NCI-H69 (cell line): ENCODE measurements at regions not wholly inside any gene's neighbourhood (a gene's known extent, or its start where the extent isn't known, plus 50 kb on each side); places are given as distances from the start of the nearest gene placed in this dataset.
A peak's percentile ranks its signal among the peaks of the same experiment; 100 is the strongest.

ENCODE experiments used
- DNase-seq: peaks from one replicate; lab custom pipeline; 2025; lab: John Stamatoyannopoulos, UW

DNA sequence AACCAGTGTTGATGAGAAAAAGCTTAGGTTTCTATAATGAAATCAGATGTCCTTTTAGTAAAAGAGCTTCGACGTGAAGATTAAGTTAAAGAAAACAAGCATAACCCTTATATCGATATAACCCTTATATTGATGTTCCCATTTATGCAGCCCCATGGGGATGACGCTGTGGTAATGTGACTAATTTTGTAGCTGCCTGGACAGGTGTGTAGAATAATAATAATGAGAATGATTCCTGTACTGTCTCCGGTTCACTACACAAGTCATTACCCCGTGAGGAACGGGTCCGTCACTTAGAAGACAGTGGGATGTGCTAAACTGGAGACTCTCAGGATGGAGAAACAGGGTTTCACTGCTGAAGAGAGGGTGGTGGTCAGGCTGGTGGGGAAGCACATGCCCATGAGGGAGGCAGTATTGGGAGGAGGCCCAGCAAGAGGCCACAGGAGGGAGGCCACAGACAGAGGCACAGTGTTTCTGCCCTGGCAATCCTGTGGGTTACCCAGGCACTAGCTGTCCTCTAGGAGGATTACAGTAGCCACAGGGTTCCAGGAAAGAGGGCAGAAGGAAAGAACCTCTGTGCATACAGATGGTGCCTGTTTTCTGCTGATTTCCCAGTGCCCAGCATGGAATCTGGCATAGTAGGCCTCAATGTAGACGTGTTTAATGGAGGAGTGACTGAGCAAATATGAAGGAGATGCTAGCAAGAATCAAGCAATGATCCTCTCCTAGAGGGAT is 191.1 kb upstream of the TSC22D2 start:
- peak; percentile 83 for DNase-seq

DNA sequence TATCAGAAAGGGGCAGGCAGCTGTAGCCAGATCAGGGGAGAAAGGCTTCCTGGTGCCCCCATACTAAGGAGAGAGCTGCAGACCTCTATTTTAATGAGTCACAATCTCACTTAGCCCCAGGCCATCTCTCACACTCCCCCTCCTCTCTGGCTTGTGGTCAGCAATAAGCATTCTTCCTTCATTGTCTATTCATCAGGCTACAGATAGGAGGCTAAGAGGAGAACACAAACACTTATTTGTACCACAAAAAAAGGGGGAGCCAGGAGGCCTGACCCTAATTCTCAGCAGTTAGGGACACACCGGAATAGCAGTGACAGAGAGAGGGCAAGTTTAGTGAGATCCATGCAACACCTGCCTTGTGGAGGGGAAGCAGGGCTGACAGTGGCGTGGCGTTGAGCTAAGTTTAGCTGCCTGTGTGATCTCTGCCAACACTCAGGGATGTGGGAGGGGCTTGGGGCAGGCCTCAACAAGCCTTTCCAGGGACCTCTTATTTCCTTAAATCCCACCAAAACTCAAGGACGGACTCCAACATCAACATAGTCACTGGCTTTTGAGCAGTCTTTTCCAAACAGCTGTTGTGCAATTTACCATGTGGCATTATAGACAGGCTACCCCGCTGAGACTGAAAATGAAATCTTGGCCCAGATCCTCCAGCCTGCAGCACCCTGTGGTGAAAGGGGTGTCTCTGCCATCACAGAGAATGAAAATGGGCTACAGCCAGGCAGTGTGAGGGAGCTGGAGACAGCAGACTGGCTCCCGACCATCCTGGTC is 191.9 kb upstream of the TSC22D2 start:
- peak; percentile 97 for DNase-seq

DNA sequence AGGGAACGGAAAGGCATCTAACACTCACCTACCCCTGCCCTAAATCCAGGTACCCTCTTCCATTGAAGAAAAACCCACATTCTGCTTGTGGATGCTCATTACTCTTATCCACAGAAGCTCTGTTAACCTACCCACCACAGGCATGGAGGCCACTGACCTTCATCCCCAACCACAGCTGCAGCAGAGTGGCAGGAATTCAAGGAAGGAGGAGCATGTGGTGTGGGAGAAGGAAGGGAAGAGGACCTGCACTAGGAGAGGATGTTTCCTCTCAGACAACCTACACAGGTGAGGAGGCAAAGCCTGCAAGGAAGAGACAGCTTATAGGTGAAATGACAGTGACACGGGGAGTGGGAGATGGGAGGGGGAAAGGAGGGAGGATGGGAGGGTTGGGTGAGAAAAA is 192.5 kb upstream of the TSC22D2 start:
- DNase-seq = no peak

DNA sequence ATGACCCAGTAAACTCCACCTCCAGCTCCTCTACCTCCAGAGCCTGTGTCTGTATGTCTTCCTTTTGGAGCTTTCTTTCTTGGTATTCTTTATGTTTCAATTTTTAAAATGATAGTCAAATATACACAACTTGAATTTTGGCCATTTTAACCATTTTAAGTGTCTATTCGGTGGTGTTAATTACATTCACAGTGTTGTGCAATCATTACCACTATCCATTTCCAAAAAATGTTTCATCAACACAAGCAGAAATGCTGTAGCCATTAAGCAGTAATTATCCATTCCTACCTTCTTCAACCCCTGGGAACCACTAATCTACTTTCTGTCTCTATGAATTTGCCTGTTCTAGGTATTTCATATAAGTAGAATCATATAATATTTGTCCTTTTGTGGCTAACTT is 194.5 kb upstream of the TSC22D2 start:
- no peak for DNase-seq

DNA sequence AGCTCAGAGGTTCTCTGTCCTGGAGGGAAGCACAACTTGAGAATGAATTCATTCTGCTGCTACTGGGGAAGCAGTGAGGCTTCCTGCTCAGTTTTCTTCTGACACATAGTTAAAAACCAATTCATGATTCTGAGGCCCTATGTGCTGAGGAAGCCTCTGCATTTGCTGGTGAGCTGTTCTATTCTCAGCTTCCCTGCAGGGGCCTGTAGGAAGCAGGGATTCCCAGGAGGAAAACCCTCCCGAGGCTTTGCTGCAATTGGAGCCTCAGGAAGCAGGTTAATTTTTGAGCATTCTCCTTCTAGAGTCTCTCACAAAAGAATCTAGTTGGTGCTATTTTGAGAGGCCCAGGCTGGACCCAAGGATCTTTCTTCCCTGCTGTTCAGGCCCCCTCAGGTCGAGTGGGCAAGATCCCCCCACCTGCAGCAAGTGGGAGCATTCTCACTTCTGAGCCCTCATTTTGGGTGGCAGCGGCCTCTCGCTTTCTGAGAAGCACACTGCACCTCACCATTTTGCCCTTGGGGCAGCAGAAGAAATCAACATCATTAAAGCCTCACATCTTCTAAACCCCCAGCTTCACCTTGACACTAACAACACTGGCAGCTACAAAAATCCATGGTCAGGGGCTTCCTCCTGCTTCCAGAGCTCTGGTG is 197.5 kb upstream of the TSC22D2 start:
- DNase-seq = peak; percentile 46

DNA sequence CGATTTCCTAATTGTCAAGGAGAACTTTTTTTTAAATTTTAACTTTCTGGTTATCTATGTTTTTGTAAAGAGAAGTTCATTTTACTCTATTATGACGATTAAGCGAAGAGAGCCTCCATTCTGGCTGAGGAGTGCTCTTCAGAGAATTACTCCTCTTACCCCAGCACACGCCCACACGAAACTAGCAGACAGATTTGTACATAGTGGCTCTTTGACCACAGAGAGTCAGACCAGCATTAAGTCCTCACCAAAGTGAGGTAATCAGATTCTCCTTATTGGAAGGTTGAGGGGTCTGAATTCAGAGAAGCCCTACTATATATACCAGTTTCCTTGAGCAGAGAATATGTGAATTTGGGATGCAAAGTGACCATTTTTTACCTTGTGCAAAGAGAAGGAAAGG is 204.8 kb upstream of the TSC22D2 start:
- DNase-seq = no peak

DNA sequence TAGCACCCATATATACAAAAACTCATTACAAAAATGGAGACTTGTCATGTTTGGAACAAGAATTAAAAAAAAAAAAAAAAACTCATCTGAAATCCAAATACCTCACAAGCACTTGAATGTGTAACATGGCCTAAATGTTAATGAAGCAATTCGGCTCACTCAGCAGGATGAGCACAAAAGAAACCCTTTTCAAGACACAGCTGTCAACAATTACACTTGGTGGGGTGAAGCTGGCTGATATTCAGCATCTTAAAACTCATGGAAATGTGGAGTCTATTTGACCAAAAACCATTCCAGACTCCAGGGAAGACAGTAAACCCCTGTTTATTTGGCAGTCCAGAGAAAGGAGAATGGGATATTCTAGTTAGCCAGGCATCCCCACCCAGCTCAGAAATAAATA is 205.4 kb upstream of the TSC22D2 start:
- peak; percentile 54 for DNase-seq

DNA sequence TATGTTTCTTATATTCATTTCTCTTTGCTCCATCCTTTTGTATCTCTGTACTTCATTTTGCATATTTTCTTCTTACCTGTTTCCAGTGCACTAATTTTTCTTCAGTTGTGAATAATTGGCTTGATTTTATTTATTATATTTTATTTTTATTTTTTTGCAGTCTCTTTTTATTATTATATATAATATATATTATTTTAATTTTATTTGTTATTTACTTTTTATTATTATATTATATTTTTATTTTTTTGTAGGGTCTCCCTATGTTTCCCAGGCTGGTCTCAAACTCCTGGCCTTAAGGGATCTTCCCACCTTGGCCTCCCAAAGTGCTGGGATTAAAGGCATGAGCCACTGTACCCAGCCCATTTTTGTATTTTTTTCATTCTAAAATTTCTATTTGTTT is 213.1 kb upstream of the TSC22D2 start:
- no peak for DNase-seq

DNA sequence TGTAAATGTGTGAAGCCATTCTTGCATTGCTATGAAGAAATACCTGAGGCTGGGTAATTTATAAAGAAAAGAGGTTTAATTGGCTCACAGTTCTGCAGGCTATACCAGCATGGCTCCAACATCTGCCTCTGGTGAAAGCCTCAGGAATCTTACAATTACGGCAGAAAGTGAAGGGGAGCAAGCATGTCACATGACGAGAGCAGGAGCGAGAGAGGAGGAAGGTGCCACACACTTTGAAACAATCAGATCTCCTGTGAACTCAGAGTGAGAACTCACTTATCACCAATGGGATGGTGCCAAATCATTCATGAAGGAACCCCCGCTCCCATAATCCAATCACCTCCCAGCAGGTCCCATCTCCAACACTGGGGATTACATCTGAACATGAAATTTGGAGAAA is 213.6 kb upstream of the TSC22D2 start:
- no peak for DNase-seq

DNA sequence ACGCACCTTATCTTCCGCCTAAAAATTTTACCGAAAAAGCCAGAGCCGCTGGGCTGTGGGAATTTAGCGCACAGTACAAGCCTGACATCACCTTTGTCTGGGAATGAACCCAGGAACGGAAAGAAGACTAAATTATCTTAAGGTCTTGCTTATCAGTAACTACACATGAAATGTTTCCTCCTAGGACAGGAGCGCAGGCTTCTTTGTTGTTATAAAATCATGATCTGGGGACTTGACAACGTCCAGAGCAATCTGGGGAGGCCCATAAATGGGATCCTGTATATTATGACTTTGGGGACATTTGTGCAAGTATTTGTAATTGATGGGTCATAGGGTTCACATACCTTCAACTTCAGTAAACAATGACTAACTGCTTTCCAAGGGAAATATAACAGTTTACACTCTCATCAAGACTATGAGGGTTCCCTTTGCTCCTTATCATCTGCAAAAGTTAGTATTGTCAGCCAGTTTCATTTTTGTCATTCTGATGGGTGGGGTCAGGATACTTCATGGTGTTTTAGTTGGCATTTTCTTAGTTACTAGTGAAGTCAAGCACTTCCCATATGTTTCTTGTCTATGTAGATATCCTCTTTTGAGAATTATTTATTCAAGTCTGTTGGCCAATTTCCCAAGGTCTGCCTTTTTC is 213.9 kb upstream of the PFN2 start:
- peak; percentile 36 for DNase-seq

DNA sequence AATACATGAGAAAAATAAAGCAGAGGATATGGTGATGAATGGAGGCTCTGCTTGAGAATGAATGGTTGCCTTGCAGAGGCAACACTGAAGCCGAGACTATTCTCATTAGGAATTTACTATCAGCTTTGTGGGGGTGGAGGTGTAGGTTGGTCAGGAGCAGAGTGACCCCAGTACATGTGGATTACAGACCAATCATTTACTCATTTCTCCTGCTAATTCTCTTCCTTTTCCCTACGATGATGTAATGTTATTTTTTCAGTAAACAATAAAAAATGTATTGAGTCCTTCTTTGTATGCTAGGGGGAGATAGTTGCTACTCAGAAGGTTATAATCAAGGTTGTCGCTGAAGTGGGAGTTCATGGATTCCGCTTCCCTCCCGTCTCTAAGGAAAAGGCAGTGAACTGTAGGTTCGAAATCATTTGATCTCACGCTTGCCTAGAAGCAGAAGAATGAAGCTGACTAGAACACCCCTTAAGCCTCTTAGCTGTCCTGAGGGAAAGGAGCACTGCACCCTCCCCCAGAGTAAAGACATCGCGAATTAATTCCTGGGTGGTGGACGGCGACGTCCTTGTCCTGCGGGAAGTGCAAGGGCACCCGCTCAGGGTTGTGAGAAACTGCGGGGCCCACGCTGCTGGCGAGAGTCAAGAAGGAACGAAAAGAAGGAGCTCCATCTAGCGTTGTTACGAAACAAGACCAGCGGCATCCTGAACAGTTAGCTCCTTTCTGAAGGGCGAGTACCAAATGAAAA is 213.2 kb upstream of the PFN2 start:
- peak; percentile 91 for DNase-seq

DNA sequence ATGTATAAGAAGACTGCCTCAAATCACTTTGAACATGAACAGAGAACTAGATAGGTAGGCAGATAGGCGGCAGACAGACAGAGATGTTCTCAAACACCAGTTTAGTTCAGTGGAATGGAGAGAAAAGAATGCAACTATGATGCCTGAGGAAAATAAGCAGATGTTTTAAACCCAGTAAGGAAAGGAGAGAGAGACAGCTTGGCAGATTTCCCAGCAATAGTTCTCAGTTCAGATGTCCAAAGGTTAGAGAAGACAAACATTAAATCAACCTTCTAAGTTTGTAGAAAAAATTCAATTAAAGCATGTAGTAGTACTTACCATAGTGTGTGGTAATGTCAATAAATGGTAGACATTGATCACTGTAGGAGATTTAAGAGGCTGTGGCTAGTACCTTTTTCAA is 209.6 kb upstream of the PFN2 start:
- peak; percentile 76 for DNase-seq

DNA sequence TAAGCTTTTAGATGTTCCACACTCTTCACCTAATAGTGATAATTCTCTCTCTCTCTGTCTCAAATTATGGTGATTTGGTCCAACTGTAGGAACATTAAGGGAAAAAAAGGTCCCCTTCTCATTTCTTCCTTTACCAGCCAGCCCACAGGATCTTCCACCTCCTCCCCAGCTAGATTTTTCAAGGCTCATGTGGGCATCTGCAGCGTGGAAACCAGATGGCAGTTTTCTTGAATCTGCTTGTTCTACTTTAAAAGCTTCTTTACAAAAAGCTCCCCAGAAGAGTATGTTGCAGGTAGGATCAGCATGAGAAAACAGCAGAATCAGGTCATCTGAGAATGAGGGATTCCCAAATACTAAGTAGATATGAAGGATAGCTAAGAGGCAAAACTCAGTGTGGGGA is 208.6 kb upstream of the PFN2 start:
- no peak for DNase-seq

DNA sequence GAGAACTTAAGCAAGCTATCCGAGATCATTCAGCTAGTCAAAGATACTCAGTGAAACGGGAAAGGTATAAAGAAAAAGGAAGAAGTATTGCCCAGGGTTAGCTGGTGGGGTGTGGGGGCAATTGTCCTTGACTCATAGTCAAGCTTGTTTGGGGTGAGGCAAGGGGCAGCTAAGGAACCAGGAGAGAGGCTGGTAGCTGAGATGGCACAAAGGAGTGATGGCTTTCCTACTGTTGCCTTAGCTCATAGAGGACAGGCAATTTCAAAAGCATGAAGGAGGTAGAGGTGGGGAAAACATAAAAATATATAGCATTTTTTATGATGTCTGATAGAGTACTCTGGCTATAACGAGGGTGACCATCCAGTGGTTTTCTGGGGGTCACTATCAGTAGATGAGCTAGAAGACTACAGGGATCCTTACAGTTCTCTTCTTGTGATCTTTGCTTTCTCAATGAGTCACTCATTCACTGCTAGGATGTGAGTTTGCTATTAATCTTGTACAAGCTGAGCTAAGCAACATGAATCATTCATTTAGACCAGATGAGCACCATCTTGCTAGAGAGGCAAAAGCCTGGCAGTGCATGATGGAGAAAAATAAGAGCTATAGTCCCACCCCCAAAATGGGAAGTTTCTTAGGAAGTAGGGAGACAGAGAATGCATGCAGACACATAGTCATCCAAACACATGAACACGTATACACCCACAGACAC is 207.1 kb upstream of the PFN2 start:
- DNase-seq = no peak

DNA sequence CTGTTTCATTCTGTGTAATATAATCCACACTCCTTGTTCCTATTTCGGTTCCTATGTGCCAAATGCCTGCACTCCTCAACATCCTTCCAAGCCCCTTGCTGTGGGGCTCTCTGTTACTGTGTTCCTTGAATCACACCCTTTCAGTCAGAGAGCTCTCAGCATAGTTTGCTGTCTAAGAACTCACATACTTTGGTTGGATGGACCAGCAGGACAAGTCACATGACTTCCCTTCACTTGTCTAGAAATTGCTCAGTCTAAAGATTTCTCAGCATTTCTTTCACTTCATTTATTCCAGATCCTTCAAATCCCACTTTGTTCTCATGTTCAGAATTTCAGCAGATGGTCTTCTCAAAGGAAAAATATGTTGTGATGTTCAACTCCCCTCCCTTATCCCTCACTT is 203.5 kb upstream of the PFN2 start:
- no peak for DNase-seq

DNA sequence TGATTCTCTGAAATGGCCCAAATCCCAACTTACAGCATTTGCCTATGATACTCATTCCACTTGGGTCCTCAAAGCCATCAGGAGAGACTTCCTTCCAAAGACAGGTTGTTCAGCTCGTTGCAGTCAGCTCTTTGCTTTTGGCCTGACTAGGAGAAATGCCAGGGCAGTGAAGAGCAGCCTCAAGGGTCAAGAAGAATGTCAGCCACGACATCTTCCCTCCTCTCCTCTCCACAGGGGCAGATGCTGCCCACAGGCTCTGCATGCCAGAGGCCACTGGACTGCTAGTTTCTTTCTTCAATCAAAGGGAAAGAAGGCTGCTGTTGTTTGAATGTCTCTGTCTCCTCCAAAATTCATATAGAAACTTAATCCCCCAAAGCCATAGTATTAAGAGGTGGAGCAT is 201.7 kb upstream of the PFN2 start:
- DNase-seq = no peak

DNA sequence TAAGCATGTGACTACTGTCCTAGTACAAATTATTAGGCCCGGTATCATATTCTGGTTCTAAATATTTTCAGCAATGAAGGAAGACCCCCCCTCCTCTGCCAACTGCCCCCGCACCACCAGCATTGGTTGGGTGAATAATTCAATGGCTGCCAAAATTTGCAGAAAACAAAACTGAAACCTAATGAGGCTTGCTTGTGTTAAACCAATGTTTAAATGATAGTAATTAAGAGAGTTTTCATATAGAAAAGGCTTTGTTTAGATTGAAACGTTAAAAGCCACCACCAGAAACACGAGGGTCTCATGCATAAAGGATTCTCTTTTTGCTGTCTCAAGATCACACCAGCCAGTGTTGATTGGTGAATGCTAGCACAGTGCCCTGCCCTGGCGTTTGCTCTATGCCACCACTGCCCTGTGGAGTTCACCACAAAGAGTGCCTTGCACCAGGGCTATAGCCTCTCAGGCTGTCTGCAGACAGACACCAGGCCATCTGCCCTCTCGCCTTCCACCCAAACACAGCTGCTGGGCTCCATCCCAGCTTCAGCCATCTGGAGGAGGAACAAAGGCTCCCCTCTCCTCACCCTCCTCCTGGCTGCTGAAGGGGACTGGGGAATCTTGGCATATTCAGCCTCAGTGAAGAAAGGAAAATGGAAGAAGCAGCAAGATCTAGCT is 200.3 kb upstream of the PFN2 start:
- peak; percentile 87 for DNase-seq

DNA sequence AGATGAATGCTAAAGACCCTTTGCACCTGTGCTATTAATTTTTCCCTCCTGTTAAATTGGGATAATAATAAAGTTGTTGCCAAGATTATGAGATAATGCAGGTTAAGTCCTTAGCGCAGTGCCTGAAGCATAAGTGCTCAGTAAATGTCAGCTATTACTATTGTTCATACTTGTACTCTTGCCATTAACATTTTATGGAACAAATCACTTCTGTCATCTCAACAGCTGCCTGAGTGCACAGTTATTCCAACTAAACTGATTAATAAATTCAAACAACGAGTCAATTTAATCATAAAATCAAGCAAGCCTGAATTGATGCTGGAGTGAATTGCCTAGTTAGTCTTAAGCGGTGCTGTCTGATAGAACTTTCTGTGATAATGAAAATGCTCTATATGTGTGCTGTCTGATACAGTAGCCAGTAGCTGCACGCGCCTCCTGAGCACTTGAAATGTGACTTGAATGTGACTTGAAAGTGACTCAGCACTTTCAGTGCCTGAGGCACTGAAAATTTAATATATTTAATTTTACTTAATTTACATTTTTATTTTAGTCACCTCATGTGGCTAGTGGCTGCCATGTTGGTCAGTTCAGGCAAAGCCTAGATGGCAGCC is 198.7 kb upstream of the PFN2 start:
- peak; percentile 24 for DNase-seq

DNA sequence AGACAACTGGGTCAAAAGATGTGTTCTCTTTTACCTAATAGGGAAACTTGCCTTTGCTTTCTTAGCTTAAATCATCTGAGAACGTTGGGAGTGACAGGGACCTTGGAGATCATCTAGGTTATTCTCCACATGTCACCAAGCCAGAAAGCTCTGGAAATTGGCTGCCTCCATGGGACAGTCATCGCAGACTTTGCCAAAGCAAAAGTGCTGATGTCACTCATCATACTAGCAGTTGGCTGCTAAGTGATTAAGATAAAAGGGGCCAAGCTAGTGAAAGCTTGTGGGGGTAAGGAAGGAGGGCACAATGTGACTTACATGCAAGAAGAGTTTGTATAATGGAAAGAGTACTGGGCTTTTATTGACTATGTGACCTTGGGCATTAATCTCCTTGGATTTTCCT is 198.0 kb upstream of the PFN2 start:
- no peak for DNase-seq

DNA sequence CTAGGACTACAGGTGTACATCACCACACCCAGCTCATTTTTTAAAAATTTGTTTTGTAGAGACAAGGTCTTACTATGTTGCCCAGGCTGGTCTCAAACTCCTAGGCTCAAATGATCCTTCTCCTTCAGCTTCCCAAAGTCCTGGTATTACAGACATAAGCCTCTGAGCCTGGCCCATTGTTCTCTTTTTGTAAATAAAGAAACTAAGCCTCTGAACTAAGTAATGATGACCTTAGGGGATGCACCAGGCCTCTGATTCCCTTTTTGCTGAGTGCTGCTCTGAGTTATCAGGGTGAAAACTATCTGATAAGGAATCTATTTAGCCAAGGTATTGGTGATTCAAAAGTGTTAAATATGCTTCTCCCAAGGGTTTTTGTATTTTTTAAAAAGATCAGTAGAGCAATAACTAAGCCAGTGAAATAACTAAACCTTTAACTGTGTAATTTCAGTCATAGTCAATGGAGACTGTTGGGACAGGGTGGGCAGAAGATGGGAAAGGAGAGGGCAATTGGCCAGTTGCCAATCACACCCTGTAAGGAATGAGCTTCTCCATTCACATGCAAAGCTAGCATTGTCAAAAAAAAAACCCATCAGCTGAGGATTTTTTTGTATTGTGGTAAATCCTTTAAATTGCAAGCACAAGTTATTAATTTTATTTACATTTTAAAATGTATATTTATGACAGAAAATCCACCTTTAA is 194.8 kb upstream of the PFN2 start:
- peak; percentile 5 for DNase-seq
